HG03175 (cell line): ENCODE measurements at regions not wholly inside any gene's neighbourhood (a gene's known extent, or its start where the extent isn't known, plus 50 kb on each side); places are given as distances from the start of the nearest gene placed in this dataset.

Experiments used
- ATAC-seq: cut with Tn5 transposase; IDR thresholded peaks from one replicate; pipeline ENCODE4 v1.9.1; 2021; ENCODE audit warnings: mild to moderate bottlenecking, moderate library complexity; ENCODE audit not compliant: unreplicated experiment

- no peak for ATAC-seq
Measured at GRCh38 chrX:69365349-69365748, 138.8 kb upstream of the NALF2 start.

DNA sequence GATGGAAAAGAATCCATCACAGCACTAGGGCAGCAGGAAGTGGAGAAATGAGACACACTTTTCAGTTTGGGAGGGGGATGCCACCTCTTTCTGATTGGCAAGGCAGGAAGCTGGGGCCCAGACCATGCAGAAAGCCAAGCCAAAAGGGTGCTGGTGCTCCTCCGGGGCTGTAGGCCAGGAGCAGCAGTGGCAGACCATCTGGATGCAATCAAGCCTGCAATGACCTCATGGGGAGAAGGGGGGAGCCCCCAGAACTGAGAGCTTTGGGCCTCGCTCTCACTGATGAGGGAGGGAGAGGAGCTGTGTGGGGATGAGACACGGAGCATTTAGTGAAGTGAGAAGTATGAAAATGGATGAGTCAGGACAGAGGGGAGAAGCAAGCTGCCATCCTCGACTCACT lies 141.3 kb upstream of the NALF2 start:
- no peak for ATAC-seq

GRCh38 chrX:69362354-69362753 lies 141.8 kb upstream of the NALF2 start:
- ATAC-seq, result no peak

GRCh38 chrX:69361311-69361845 lies 142.7 kb upstream of the NALF2 start:
- ATAC-seq, result no peak

DNA sequence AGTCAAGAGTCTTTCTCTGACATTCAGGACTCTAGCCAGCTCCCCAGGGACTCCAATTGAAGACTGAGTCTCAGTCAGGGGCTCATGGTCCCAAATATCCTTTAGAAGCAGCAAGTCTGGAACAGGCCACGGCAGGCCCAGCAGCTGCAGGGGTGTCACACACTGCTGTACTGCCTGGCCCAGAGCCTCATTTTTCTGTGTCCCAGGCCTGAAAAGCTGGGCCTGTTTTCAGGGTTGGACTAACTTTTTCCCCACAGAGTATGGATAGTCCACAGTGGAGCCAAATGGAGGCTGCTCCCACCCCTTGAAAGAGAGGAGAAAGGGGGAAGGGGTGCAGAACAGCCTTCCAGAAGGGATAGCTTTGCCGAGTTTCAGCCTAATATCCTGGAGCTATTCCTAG lies 146.8 kb upstream of the NALF2 start:
- no peak for ATAC-seq

DNA sequence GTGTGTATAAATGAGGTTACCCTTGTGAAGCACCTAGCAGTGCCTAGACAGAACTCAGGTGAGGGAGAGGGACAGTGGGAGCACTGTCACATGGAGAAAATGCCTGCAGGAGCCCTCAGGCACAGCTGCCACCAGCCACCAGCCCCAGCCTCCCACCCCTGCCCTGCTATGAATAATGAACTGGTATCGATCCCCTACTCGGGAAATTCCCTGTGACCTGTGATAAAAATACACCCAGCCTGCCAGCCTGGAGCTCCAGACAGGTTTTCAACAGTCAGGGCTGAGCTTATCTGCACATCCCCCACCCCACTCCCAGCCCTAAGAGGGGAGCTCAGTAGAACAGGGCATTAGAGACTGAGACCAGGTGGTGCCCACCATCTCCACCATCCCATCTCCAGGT lies 159.6 kb upstream of the PJA1 start:
- no peak for ATAC-seq

- no peak for ATAC-seq
Measured at GRCh38 chrX:69323786-69324720, 158.8 kb upstream of the PJA1 start.

DNA sequence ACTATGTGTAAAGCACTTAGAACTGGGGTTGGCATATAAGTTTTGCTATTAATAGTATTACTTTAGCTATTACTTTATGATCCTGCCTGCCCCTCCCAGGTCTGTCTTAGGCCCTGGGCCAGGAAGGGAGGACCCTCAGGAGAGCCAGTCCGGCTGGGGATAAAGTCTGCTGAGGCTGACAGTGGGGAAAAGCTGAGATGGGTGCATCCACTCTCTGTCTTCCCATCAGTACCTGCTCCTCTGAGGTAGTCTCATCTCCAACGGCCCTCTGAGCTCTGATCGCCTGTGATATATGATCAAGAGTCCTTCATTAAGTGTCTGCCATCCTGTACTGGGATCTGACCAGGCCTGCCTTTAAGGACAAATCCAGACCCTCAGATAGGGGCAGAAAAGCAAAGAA lies 156.5 kb upstream of the PJA1 start:
- ATAC-seq, result no peak

GRCh38 chrX:69321006-69321655 lies 155.9 kb upstream of the PJA1 start:
- no peak for ATAC-seq

DNA sequence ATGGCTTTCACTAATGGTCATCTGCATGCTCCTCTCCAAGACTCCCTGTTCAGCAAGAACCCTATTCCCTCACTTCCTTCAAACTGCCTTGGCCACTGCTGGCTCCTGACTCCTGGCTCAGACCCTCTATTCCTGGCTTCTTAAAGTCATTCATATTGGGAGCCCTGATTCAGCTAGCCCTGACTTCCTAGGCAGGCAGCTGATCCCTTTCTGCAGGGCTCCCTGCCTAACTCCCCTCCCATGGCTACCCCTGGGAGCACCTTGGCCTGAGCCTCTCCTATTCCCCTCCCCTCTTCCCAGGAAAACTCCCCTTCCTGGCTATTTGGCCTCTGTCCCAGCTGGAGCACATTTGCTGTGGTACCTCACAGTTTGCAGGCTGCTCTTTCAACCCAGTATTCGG lies 154.9 kb upstream of the PJA1 start:
- no peak for ATAC-seq

GRCh38 chrX:69319376-69319775 lies 154.1 kb upstream of the PJA1 start:
- no peak for ATAC-seq

- ATAC-seq, result no peak
Measured at GRCh38 chrX:69318651-69319340, 153.5 kb upstream of the PJA1 start.

GRCh38 chrX:69317721-69318120 lies 152.5 kb upstream of the PJA1 start:
- ATAC-seq, result no peak

DNA sequence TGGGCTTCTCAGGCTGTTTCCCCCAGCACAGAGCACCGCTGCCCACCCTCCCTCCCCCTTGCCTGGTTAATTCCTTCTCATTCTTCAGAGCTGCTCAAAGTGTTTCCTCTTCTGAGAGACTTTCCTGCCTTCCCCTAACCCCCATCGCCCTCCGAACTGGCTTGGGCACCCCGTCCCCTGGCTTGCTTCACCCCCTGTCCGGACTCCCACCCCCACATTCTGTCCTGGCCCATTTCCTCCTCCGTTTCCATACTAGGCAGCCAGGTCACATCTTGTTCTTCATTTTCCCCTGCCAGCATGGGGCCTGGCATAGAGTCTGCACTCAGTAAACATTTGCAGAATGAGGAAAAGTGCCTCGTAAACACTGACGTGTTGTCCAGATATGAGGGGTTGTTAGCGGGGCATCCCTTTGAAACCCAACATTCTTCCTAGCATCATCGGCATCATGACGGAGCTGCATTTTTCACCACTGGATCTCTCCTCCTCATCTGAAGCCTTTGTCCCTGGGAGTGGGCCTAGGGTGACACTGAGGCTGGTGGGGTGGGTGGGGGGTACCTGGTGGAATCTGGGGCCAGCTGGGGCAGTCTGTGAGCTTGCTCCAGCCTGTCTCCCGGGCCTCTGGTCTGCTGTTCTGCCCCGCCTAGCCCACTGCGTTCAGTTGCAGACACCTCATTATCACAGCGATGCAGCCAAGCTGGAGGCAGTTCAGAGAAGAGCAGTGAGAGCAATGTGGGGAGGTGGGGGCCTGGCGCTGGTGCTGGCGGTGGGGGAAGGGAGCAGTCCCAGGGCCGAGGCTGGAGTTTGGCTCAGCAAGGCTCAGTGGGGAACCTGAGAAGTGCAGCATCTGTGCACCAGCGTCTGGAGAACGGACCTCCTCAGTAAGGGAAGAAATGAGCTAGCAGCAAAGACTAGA lies 149.4 kb upstream of the PJA1 start:
- no peak for ATAC-seq

GRCh38 chrX:69313617-69314290 lies 148.5 kb upstream of the PJA1 start:
- ATAC-seq, result no peak

GRCh38 chrX:69311936-69312670 lies 146.8 kb upstream of the PJA1 start:
- ATAC-seq, result no peak

GRCh38 chrX:69309074-69309792 lies 144.0 kb upstream of the PJA1 start:
- ATAC-seq, result no peak

- ATAC-seq, result no peak
Measured at GRCh38 chrX:69307756-69308155, 142.5 kb upstream of the PJA1 start.

GRCh38 chrX:69307029-69307428 lies 141.8 kb upstream of the PJA1 start:
- no peak for ATAC-seq
